GM21786 (cell line): ENCODE measurements at regions not wholly inside any gene's neighbourhood (a gene's known extent, or its start where the extent isn't known, plus 50 kb on each side); places are given as distances from the start of the nearest gene placed in this dataset.

ENCODE experiments used
- ATAC-seq: cut with Tn5 transposase; IDR thresholded peaks from one replicate; pipeline ENCODE4 v1.9.1; 2021; ENCODE audit not compliant: unreplicated experiment

GRCh38 chr7:125573126-125573525, 643.5 kb upstream of the POT1 start:
- ATAC-seq, result no peak

GRCh38 chr7:125572414-125572813, 642.8 kb upstream of the POT1 start:
- no peak for ATAC-seq

GRCh38 chr7:125568799-125569198, 639.2 kb upstream of the POT1 start:
- peak; percentile 95 for ATAC-seq

GRCh38 chr7:125567686-125568085, 638.1 kb upstream of the POT1 start:
- no peak for ATAC-seq

GRCh38 chr7:125563964-125564529, 634.4 kb upstream of the POT1 start:
- no peak for ATAC-seq

- no peak for ATAC-seq
Measured at GRCh38 chr7:125563557-125563956, 633.9 kb upstream of the POT1 start.

GRCh38 chr7:125561006-125561405, 631.4 kb upstream of the POT1 start:
- no peak for ATAC-seq

GRCh38 chr7:125559921-125560320, 630.3 kb upstream of the POT1 start:
- no peak for ATAC-seq

- ATAC-seq, result no peak
Measured at GRCh38 chr7:125555916-125556315, 626.3 kb upstream of the POT1 start.

GRCh38 chr7:125551008-125551407, 621.4 kb upstream of the POT1 start:
- ATAC-seq, result no peak

GRCh38 chr7:125547505-125547904, 617.9 kb upstream of the POT1 start:
- no peak for ATAC-seq

- ATAC-seq, result no peak
Measured at GRCh38 chr7:125530553-125530952, 600.9 kb upstream of the POT1 start.

- ATAC-seq, result no peak
Measured at GRCh38 chr7:125529249-125529648, 599.6 kb upstream of the POT1 start.

GRCh38 chr7:125526958-125527357, 597.3 kb upstream of the POT1 start:
- ATAC-seq, result no peak

GRCh38 chr7:125526092-125526491, 596.5 kb upstream of the POT1 start:
- no peak for ATAC-seq

- ATAC-seq, result no peak
Measured at GRCh38 chr7:125516194-125516593, 586.6 kb upstream of the POT1 start.

- ATAC-seq, result no peak
Measured at GRCh38 chr7:125512373-125512772, 582.7 kb upstream of the POT1 start.

- ATAC-seq, result no peak
Measured at GRCh38 chr7:125511310-125511709, 581.7 kb upstream of the POT1 start.

GRCh38 chr7:125506331-125506730, 576.7 kb upstream of the POT1 start:
- ATAC-seq, result no peak

GRCh38 chr7:125504848-125505247, 575.2 kb upstream of the POT1 start:
- no peak for ATAC-seq

- no peak for ATAC-seq
Measured at GRCh38 chr7:125495997-125496396, 566.4 kb upstream of the POT1 start.

GRCh38 chr7:125492521-125492920, 562.9 kb upstream of the POT1 start:
- no peak for ATAC-seq

GRCh38 chr7:125491137-125491536, 561.5 kb upstream of the POT1 start:
- ATAC-seq, result no peak

- no peak for ATAC-seq
Measured at GRCh38 chr7:125490167-125490566, 560.5 kb upstream of the POT1 start.
